HUES48 (cell line): ENCODE measurements at regions not wholly inside any gene's neighbourhood (a gene's known extent, or its start where the extent isn't known, plus 50 kb on each side); places are given as distances from the start of the nearest gene placed in this dataset.

Source experiments
- H3K27ac ChIP-seq: one replicate; pipeline ENCODE4 v1.7.0; 2013; ENCODE audit warnings: low read depth, low read length, inconsistent platforms
- H3K27me3 ChIP-seq: 2 replicates; pipeline ENCODE4 v1.6.1; 2013; ENCODE audit warnings: mild to moderate bottlenecking, low read length; ENCODE audit not compliant: control insufficient read depth, insufficient read depth
- H3K36me3 ChIP-seq: 2 replicates; pipeline ENCODE4 v1.6.1; 2013; ENCODE audit warnings: low read length; ENCODE audit not compliant: control insufficient read depth, insufficient read depth
- H3K4me1 ChIP-seq: 2 replicates; pipeline ENCODE4 v1.6.1; 2013; ENCODE audit warnings: mild to moderate bottlenecking, low read length; ENCODE audit not compliant: control insufficient read depth, insufficient read depth
- H3K4me3 ChIP-seq: 2 replicates; pipeline ENCODE4 v1.5.1; 2013; ENCODE audit warnings: mild to moderate bottlenecking, low read depth, low read length
- H3K9ac ChIP-seq: 2 replicates; pipeline ENCODE4 v1.6.1; 2013; ENCODE audit warnings: mild to moderate bottlenecking, low read depth, low read length, moderate library complexity
- H3K9me3 ChIP-seq: 2 replicates; pipeline ENCODE4 v1.6.1; 2013; ENCODE audit warnings: low read length; ENCODE audit not compliant: control insufficient read depth, insufficient read depth

GRCh38 chr10:22481106-22481505 lies 135.8 kb downstream of the SPAG6 start:
- Histone ChIP-seq H3K27ac (no peak overlapping the region), H3K27me3 (peaks cover 57% of the 10 kb centered on the region), H3K9ac (no peak overlapping the region), H3K4me3 (no peak overlapping the region), H3K9me3 (no peaks in the 10 kb centered on the region), H3K36me3 (no peaks in the 10 kb centered on the region), H3K4me1 (peaks cover 14% of the 10 kb centered on the region; the same call in 1 of the 2 replicates)

DNA sequence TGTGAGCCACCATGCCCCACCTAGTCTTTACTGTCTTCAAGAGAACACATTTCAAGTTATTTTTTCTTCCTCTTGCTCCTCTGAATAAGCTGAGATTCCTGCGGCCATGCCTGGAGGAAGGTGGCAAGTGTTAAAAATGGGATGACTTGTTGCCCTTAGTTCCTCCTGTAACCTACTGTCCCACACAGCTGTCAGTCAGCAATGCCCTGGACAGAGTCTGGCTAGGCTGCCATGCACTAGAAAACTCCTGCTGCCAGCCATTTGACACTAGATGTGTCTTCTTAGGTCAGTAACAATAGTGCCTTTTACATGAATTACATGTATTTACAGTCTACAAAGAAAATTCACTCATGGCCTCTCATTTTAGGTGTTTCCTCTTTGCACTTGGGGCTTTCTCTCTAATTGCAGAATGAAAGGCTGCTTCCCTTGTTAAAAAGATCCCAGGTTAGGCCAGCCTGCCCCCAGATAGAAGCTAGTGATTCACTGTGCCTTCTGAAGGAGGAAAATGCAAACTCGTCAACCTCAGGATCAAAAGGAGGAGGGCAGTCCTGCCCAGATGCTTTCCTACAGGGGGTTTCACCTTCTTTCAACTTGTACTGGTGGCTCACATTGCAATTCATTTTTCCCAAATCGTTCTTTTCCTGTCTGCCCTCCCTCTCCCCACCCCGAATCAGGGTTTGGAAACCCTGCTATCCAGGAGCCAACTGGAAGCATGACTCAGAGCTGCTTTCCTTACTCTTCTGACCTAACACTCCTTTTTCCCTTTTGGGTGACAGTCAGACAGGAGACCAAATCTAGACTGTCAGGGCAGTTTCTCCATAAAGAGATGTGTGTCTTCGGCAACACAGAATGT lies 136.6 kb downstream of the SPAG6 start:
- H3K9me3 ChIP-seq = no peaks in the 10 kb centered on the region
- peaks cover 14% of the 10 kb centered on the region; the same call in 1 of the 2 replicates for H3K4me1 ChIP-seq
- H3K27me3 ChIP-seq = peaks cover 49% of the 10 kb centered on the region
- no peak overlapping the region for H3K4me3 ChIP-seq
- H3K27ac ChIP-seq = peak overlapping the region; percentile 46
- no peak overlapping the region for H3K9ac ChIP-seq
- H3K36me3 ChIP-seq = no peaks in the 10 kb centered on the region

DNA sequence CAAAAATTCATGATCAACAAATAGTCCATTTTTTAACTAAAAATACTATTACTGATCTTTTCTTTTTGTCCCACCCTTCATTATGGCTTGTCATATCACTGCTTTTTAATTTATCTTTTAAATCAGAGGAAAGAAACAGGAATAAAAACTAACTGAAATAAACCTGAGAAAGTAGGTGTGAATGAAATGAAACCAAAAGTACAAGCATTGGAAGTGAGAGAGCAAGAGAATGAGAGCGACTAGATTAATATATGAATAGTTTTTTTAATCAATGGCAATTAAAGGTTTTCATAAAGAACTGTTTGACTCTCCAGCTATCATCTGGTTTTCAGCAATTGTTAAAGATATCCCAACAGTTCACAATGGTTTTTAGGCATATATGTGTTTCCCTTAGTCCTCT lies 137.8 kb downstream of the SPAG6 start:
- Histone ChIP-seq H3K36me3 (no peaks in the 10 kb centered on the region), H3K9me3 (no peaks in the 10 kb centered on the region), H3K4me3 (no peak overlapping the region), H3K27ac (no peak overlapping the region), H3K27me3 (peaks cover 37% of the 10 kb centered on the region), H3K9ac (no peak overlapping the region), H3K4me1 (peaks cover 10% of the 10 kb centered on the region; the same call in 1 of the 2 replicates)
